NK-92 treated with Interleukin-12 subunit alpha and Interleukin-12 subunit beta, amount 100 ng/mL, for 24 hours (cell line): ENCODE measurements at regions not wholly inside any gene's neighbourhood (a gene's known extent, or its start where the extent isn't known, plus 50 kb on each side); places are given as distances from the start of the nearest gene placed in this dataset.
"Not testable (repeated sequence)": the region's sequence is repeated elsewhere in the genome, so short reads cannot be mapped to it uniquely, and the experiment has no call there.

ENCODE experiments used
- DNase-seq: peaks from one replicate; lab custom pipeline; 2025; lab: John Stamatoyannopoulos, UW

GRCh38 chr20:26216025-26216424, 519.4 kb upstream of the ZNF337 start:
- DNase-seq = no peak

GRCh38 chr20:26214991-26215390, 518.3 kb upstream of the ZNF337 start:
- DNase-seq = no peak

- no peak for DNase-seq
Measured at GRCh38 chr20:26209171-26209941, 512.7 kb upstream of the ZNF337 start.

- no peak for DNase-seq
Measured at GRCh38 chr20:26208296-26209091, 511.8 kb upstream of the ZNF337 start.

- DNase-seq = not testable (repeated sequence)
Measured at GRCh38 chr20:26207967-26208295, 511.3 kb upstream of the ZNF337 start.

DNA sequence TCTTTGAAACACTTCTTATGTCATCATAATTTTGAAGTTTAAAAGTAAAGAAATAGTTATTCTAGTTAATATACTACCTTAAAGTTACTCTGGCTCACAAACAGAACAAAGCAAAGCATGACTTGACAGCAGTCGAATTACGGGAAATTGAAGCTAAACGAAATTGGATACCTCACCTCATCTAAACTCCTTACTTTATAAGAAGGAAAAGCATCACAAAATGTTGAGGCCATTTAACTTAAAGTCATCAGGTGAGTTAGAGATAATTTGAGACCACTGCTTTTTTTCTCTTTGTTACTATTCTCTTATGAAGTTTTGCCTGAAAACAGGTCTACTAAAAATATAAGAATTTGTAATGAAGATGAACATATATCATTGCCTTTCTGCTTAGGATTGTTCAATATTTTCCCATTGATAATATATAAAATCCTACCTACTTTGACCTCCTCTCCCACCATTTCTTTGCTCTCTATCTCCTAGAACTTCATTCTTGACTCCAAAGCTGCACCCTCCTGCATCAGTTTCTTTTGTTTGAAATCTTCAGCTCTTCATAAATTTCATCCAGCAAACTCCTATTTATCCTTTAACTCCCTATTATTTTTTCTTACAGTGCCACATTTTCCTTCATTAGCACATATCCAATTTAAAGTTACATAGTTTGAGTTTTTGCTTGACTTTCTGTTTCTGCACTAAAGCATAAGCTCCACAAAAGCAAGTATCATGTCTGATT, 510.7 kb upstream of the ZNF337 start:
- no peak for DNase-seq

- no peak for DNase-seq
Measured at GRCh38 chr20:26205350-26205749, 508.7 kb upstream of the ZNF337 start.

DNA sequence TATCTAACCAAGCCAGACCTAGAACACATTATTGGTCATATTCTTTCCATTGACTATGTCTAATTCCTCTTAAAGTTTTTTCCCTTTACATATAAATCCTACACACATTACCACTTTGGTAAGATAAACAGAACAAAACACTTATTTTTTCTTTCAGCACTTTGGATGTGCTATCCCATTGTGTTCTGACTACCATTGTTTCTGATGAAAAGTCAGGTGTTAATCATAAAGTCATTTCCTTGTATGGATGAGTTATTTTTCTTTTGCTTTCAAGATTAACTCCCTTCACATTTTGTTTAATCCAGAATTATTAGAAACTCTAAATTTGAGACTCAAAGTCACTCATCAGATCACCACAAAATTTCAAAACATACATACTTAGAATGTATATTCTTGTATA, 504.4 kb upstream of the ZNF337 start:
- DNase-seq = not testable (repeated sequence)

GRCh38 chr20:26187329-26187728, 490.7 kb upstream of the ZNF337 start:
- not testable (repeated sequence) for DNase-seq

GRCh38 chr20:26183720-26184119, 487.1 kb upstream of the ZNF337 start:
- DNase-seq = not testable (repeated sequence)

DNA sequence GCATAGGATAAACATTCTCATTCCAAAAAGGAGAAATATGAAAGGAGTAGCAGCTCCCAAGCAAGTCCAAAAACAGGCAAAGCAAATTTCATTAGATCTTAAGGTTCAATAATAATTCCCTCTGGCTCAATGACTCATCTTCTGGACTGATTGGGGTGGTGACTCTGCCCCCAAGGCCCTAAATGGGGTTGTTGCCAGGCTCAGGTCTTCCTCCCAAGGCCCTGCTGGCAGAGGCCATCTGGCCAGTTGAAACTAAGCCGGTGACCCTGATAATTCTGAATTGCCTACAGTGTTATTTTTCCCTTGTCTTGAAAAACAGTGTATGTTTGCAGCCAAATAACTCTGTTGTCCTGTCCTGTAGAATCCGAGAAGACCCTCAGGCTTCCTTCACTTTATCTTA, 484.7 kb upstream of the ZNF337 start:
- not testable (repeated sequence) for DNase-seq

GRCh38 chr20:26171875-26172274, 475.2 kb upstream of the ZNF337 start:
- not testable (repeated sequence) for DNase-seq

GRCh38 chr20:26169506-26169905, 472.9 kb upstream of the ZNF337 start:
- DNase-seq = no peak

GRCh38 chr20:26167499-26167898, 470.8 kb upstream of the ZNF337 start:
- DNase-seq = no peak

- no peak for DNase-seq
Measured at GRCh38 chr20:26163890-26164289, 467.2 kb upstream of the ZNF337 start.

DNA sequence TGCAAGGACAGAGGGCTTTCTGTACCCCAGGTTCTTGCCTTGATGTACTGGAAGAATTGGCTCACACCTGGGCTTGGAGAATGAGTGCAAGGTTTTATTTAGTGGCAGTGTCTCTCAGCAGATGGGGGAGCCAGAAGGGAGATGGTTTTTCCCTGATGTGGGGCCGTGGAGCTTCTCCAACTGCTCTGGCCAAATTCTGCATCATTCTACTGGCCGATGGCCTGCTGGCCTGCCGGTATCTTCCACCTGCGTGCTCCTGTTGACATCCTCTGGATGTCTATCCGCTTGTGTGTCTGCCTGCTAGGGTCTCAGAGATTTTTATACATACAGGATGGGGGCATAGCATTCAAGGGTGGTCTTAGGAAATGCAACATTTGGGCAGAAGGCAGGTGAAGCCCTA, 466.5 kb upstream of the ZNF337 start:
- not testable (repeated sequence) for DNase-seq

- DNase-seq = not testable (repeated sequence)
Measured at GRCh38 chr20:26161741-26162140, 465.1 kb upstream of the ZNF337 start.

- not testable (repeated sequence) for DNase-seq
Measured at GRCh38 chr20:26160916-26161315, 464.3 kb upstream of the ZNF337 start.

DNA sequence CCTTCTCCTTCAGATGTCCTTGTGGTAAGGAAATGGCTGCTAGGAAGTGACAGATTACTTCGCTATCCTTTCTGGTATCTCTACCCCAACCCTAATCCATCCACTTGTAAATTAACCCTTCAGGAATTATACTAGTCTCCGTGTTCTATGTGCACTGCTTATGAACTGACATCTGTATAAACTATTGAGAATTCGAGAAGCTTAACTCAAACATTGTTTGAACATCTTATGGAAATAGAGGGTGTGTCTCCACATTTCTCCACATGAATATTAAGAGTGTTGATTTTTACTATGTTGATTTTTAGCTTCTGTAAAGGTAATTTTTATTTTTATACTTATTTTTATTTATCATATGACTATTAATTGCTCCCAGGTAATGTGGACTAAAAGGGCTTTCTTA, 457.6 kb upstream of the ZNF337 start:
- DNase-seq = no peak

DNA sequence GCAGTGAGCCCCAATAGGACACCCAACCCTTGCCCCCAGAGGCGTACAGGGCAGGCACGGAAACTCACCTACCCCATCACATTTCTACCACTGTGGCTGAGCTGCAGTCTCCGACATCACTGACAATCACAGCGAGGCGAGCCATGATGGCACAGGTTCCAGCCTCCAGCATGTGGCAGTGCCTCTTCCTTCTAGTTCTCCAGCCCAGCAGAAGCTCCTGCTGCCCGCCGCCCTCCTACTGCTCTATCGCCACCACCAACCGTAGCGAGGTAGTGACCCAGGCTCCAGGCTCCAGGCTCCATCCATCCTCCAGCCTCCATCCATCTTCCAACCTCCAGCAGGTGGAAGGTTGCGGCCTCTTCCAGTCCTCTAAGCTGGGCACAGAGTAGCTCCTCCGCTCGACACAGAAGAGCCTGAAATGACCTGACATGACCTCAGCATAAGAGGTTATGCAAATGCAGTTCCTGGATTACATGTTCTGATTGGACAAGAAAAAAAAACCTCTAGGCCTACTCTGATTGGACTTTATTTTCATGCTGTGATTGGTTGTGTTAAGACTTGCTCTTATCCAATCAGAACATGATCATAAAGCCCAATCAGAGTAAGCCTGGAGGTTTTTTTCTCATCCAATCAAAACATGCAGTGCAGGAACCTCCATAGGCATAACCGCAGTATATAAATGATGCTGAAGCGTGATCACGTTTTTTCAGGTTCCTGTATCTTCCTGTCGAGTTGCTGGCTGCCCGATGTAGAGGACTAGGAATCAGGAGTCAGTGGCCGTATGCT, 438.9 kb upstream of the ZNF337 start:
- DNase-seq = no peak

DNA sequence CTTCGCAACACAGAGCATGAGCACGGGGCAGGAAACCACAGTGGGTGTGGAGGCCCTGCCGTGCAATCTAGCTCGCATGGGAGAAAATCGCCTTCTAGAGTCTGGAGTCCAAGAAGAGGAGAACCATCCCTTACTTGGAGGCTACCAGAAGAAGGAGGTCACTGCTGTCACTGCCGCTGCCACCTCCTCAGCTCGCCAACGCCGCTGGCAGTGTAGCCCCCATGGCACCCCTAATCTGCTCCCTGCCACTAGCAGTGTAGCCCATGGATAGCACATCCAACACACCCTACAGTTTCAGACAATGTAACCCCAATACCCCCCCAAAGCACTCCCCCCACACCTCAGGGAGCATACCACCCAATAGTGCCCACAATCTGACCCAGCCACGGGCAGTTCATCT, 438.0 kb upstream of the ZNF337 start:
- no peak for DNase-seq

DNA sequence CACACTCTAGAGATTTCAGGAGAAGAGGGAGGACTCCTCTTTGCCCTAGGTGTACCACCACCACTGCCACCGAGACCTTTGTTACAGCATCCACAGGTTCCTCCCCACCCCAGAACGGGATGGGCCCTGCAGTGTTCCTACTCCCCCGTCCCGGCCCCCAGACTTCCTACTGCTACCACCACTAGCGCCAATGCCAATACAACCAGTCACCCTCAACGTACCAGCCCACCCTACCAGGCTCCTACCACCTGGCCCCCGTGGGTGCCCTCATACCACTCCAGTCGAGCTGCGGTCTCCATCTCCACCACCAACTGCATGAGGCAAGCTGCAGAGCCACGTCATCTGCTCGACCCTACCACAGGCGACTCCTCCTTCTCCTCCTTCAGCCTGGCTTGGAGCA, 437.1 kb upstream of the ZNF337 start:
- DNase-seq = not testable (repeated sequence)
